SK-N-SH (cell line): ENCODE measurements at regions not wholly inside any gene's neighbourhood (a gene's known extent, or its start where the extent isn't known, plus 50 kb on each side); places are given as distances from the start of the nearest gene placed in this dataset.

Experiments
- CTCF ChIA-PET: fragments of 300-600, 350-600 bp; formaldehyde crosslinking; extraction: SDS; loops from one replicate; lab custom pipeline; 2021; lab: Yijun Ruan, JAX
- POLR2A ChIA-PET: fragments of 350-600 bp; sonication (Branson Sonifier 250); formaldehyde crosslinking; extraction: SDS; loops from one replicate; lab custom pipeline; 2020; ENCODE audit warnings: antibody characterized with exemption, inconsistent platforms; lab: Yijun Ruan, JAX
- DNase-seq: peaks from one replicate; pipeline ENCODE4 v3.0.0; 2012
- H2AFZ ChIP-seq: fragments of 200-600 bp; sonication (generic); 2 replicates; pipeline ENCODE4 v1.8.1; 2016; ENCODE audit warnings: antibody characterized with exemption, mild to moderate bottlenecking, low read depth
- H3F3A ChIP-seq: fragments of 200-600 bp; sonication (generic); replicated peaks from 2 replicates; pipeline ENCODE3; 2016; ENCODE audit warnings: antibody characterized with exemption, mild to moderate bottlenecking; ENCODE audit not compliant: insufficient read depth
- H3K27ac ChIP-seq, 2 experiments: fragments of 200-500 bp in 1 of 2; fragments of 200-600 bp in 1 of 2; sonication (Bioruptor generic) in 1 of 2; sonication (generic), shearing (Covaris generic) in 1 of 2; 2 replicates each; pipeline versions ENCODE4 v1.5.1 to v1.6.1; 2014 to 2016; ENCODE audit warnings: low read depth in 2 of 2, inconsistent platforms in 1 of 2, low read length in 1 of 2, mild to moderate bottlenecking in 1 of 2, mixed read lengths in 1 of 2
- H3K27me3 ChIP-seq: fragments of 200-600 bp; sonication (generic), shearing (Covaris generic); 2 replicates; pipeline ENCODE4 v1.6.1; 2016; ENCODE audit warnings: mixed run types; ENCODE audit not compliant: insufficient read depth
- H3K36me3 ChIP-seq, 2 experiments: fragments of 200-500 bp in 1 of 2; fragments of 200-600 bp in 1 of 2; sonication (Bioruptor generic) in 1 of 2; sonication (generic) in 1 of 2; replicated peaks in 1 of 2; 2 replicates each; pipeline versions ENCODE3 to v1.5.1; 2014 to 2016; ENCODE audit warnings: low read length in 1 of 2, mild to moderate bottlenecking in 1 of 2; ENCODE audit not compliant: insufficient read depth in 2 of 2, control insufficient read depth in 1 of 2
- H3K4me1 ChIP-seq, 2 experiments: fragments of 200-500 bp in 1 of 2; fragments of 200-600 bp in 1 of 2; sonication (Bioruptor generic) in 1 of 2; sonication (generic), shearing (Covaris generic) in 1 of 2; 2 replicates each; pipeline versions ENCODE4 v1.5.1 to v1.6.1; 2014 to 2016; ENCODE audit warnings: low read depth in 1 of 2, low read length in 1 of 2, mixed run types in 1 of 2; ENCODE audit not compliant: insufficient read depth in 2 of 2, control insufficient read depth in 1 of 2
- H3K4me2 ChIP-seq: fragments of 200-600 bp; sonication (generic), shearing (Covaris generic); 2 replicates; pipeline ENCODE4 v1.6.1; 2017; ENCODE audit warnings: mixed run types
- H3K4me3 ChIP-seq, 2 experiments: fragments of 200-500 bp in 1 of 2; fragments of 200-600 bp in 1 of 2; sonication (Bioruptor generic) in 1 of 2; sonication (generic), shearing (Covaris generic) in 1 of 2; 2 replicates each; pipeline versions ENCODE4 v1.5.1 to v1.8.1; 2014 to 2016; ENCODE audit warnings: low read depth in 2 of 2, inconsistent platforms in 1 of 2, low read length in 1 of 2, mild to moderate bottlenecking in 1 of 2, mixed read lengths in 1 of 2, moderate library complexity in 1 of 2
- H3K79me2 ChIP-seq: fragments of 200-600 bp; sonication (generic); 2 replicates; pipeline ENCODE4 v1.8.1; 2017; ENCODE audit warnings: mild to moderate bottlenecking; ENCODE audit not compliant: insufficient read depth
- H3K9ac ChIP-seq: fragments of 200-600 bp; sonication (generic); 2 replicates; pipeline ENCODE4 v1.6.1; 2017; ENCODE audit warnings: mixed run types
- H3K9me2 ChIP-seq: fragments of 200-600 bp; sonication (generic); 2 replicates; pipeline ENCODE4 v1.6.1; 2017; ENCODE audit warnings: mixed run types
- H3K9me3 ChIP-seq: fragments of 200-600 bp; sonication (generic); 2 replicates; pipeline ENCODE4 v1.6.1; 2017; ENCODE audit warnings: mixed run types, mild to moderate bottlenecking, moderate library complexity
- H4K20me1 ChIP-seq: fragments of 200-600 bp; sonication (generic); 2 replicates; pipeline ENCODE4 v1.6.1; 2017; ENCODE audit warnings: mild to moderate bottlenecking, mixed run types; ENCODE audit not compliant: insufficient read depth
- ELF1 ChIP-seq: IDR thresholded peaks from 2 replicates; pipeline ENCODE4 v1.4.0; 2012
- EZH2phosphoT487 ChIP-seq: fragments of 200-600 bp; sonication (generic); IDR thresholded peaks from 2 replicates; pipeline ENCODE4 v1.6.1; 2017; ENCODE audit warnings: low read depth, mixed run types, mild to moderate bottlenecking, antibody characterized with exemption, moderate library complexity, borderline replicate concordance
- FOSL2 ChIP-seq: IDR thresholded peaks from 2 replicates; pipeline ENCODE4 v1.4.0; 2012; ENCODE audit warnings: low read depth, mild to moderate bottlenecking, moderate library complexity, borderline replicate concordance
- GABPA ChIP-seq: IDR thresholded peaks from 2 replicates; pipeline ENCODE4 v1.4.0; 2012; ENCODE audit warnings: low read depth, mild to moderate bottlenecking
- GATA2 ChIP-seq: sonication (generic); formaldehyde crosslinking; IDR thresholded peaks from 2 replicates; pipeline ENCODE4 v1.5.0; 2020; ENCODE audit warnings: mild to moderate bottlenecking, missing genetic modification reagents
- IRF3 ChIP-seq: fragments of 150-350 bp; IDR thresholded peaks from 2 replicates; pipeline ENCODE4 v1.6.1; 2016; ENCODE audit warnings: mild to moderate bottlenecking, low read depth, low read length
- MAX ChIP-seq: IDR thresholded peaks from 2 replicates; pipeline ENCODE4 v1.4.0; 2012; ENCODE audit warnings: low read depth
- MEF2A ChIP-seq: IDR thresholded peaks from 2 replicates; pipeline ENCODE4 v1.4.0; 2012; ENCODE audit warnings: low read depth, borderline replicate concordance
- RFX5 ChIP-seq: IDR thresholded peaks from 2 replicates; pipeline ENCODE4 v1.6.1; 2012; ENCODE audit warnings: mild to moderate bottlenecking, improper control_type of control experiment, low read length
- SMC3 ChIP-seq: IDR thresholded peaks from 2 replicates; pipeline ENCODE4 v1.6.1; 2012; ENCODE audit warnings: low read depth, low read length, improper control_type of control experiment
- TAF1 ChIP-seq: IDR thresholded peaks from 2 replicates; pipeline ENCODE4 v1.6.1; 2012; ENCODE audit warnings: low read depth, mild to moderate bottlenecking, low read length, moderate library complexity, borderline replicate concordance
- TCF12 ChIP-seq: IDR thresholded peaks from 2 replicates; pipeline ENCODE4 v1.4.0; 2012
- YY1 ChIP-seq: IDR thresholded peaks from 2 replicates; pipeline ENCODE4 v1.4.0; 2012; ENCODE audit warnings: low read depth, mild to moderate bottlenecking
- WGBS: methylation state at CpG from one replicate; pipeline ENCODE4 v1.1.6; 2017; ENCODE audit warnings: low lambda C conversion rate; 5-methylcytosine and 5-hydroxymethylcytosine counted together

- TF ChIP-seq MEF2A (no peak), GATA2 (CRISPR knock-in tag) (no peak), TAF1 (no peak)
- TF ChIP-seq, all 33 proteins: peak for 0
These were observed 84.5 kb upstream of the KCNA1 start (continued) for GRCh38 chr12:4825011-4825858.

DNA sequence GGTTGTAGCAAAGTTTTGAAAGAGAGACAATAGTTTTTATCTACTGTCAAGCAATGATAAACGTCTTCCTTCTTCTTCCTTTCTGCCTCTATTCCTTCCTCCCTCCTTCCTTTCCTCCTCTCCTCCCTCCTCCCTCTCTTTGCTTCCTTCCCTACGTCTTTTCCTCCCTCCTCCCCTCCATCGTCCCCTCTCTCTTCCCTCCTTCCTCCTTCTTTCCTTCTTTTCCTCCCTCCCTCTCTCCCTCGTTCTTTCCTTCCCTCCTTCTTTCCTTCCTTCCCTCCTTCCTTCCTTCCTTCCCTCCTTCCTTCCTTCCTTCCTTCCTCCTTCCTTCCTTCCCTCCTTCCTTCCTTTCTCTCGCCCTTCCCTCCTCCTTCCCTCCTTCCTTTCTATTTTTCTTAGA is 82.8 kb upstream of the KCNA1 start:
- H3K4me1 ChIP-seq: no peaks in the 10 kb centered on the region
- ChIA-PET POLR2A (no interaction called here), CTCF (no interaction called here)
- H4K20me1 ChIP-seq: no peaks in the 10 kb centered on the region
- H3K27me3 ChIP-seq: peaks cover 30% of the 10 kb centered on the region; the same call in 1 of the 2 replicates
- no peak for DNase-seq
- H3K9ac ChIP-seq: no peak overlapping the region
- 1% methylated on average over 5 of the region's 5 CpGs for WGBS
- no peaks in the 10 kb centered on the region for H3K79me2 ChIP-seq
- no peaks in the 10 kb centered on the region for H3K36me3 ChIP-seq
- no peak overlapping the region for H3K4me3 ChIP-seq
- TF ChIP-seq YY1 (no peak), ELF1 (no peak), TCF12 (no peak), RFX5 (no peak), FOSL2 (no peak), MAX (no peak), GABPA (no peak), EZH2phosphoT487 (no peak)
- H3K9me2 ChIP-seq: no peaks in the 10 kb centered on the region
- no peak overlapping the region for H2AFZ ChIP-seq
- peaks cover 10% of the 10 kb centered on the region for H3F3A ChIP-seq
- H3K9me3 ChIP-seq: no peaks in the 10 kb centered on the region
- H3K27ac ChIP-seq: no peak overlapping the region
- H3K4me2 ChIP-seq: no peak overlapping the region

DNA sequence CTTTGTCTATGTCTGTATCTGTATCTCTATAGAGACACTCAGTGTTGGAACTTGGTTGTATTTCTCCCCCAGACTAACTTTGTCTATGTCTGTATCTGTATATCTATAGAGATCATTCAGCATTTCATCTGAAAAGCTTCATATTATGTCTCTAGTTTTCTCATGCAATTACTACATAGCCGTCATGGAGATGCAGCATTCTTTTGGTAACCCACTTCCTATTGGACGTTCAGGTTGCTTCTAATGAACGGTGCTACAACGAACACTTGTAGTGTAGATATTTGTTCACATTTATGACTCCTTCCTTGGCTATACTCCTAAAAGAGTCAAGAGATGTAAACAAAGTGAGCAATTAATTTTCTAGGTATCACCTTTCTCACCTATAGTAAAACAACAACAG is 81.5 kb upstream of the KCNA1 start:
- no peak overlapping the region for H3K4me3 ChIP-seq

More for the DNA sequence above, 81.5 kb upstream of the KCNA1 start:
- H2AFZ ChIP-seq: no peak overlapping the region
- H3K9ac ChIP-seq: no peak overlapping the region
- H3F3A ChIP-seq: peaks cover 10% of the 10 kb centered on the region
- peaks cover 30% of the 10 kb centered on the region; the same call in 1 of the 2 replicates for H3K27me3 ChIP-seq
- no peaks in the 10 kb centered on the region for H3K9me3 ChIP-seq
- H4K20me1 ChIP-seq: no peaks in the 10 kb centered on the region
- H3K36me3 ChIP-seq: no peaks in the 10 kb centered on the region
- WGBS: 2% methylated on average over 4 of the region's 4 CpGs
- H3K27ac ChIP-seq: no peak overlapping the region
- H3K4me2 ChIP-seq: no peak overlapping the region
- CTCF ChIA-PET: interaction anchor here (1.7 kb wide), 1 partner anchor 30 kb away, joined by 5 read pairs; no protein-coding TSS in a partner anchor
- no peaks in the 10 kb centered on the region for H3K79me2 ChIP-seq
- POLR2A ChIA-PET: no interaction called here
- H3K9me2 ChIP-seq: no peaks in the 10 kb centered on the region
- DNase-seq: no peak
- no peak for TF ChIP-seq IRF3
- TF ChIP-seq SMC3: no peak
- no peak for TF ChIP-seq YY1
- no peak for TF ChIP-seq TCF12
- no peaks in the 10 kb centered on the region for H3K4me1 ChIP-seq
